ENCODE measurements at regions not wholly inside any gene's neighbourhood (a gene's known extent, or its start where the extent isn't known, plus 50 kb on each side); places are given as distances from the start of the nearest gene placed in this dataset.
"Not testable (repeated sequence)": the region's sequence is repeated elsewhere in the genome, so short reads cannot be mapped to it uniquely, and the experiment has no call there.

DNA sequence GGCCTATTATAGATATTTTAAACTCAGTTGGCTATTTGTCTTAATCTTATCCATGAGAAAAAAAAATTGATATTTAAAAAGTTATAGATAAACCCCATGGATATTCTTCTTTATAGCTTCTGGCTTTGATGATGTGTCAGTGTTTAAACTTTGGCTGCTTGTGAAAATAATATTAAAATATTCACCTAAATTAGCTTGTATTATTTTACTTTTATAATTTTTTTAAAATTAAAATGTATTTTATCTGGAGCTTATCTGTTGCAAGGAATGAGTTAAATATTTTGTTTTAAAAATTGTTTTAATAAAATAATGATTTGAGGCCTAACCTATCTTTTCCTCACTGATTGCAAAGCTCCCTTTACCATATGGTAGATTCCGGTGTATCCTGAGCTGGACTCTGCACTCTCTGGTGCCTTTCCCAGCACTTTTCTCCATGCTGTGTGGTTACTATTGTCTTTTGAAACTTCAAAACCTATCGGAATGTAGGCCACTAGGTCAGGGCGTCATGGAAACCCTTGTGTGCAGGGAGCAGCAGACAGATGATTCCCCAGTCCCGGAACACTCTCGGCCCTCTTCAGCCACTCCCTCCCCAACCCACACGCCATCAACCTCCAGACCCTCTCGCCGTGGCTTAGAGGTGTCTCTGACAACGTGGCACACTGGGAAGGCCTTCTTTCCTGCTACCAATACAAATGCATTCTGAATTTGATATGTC lies 252.3 kb upstream of the ATP10A start:
- Histone ChIP-seq H3K9me3 (no peaks in the 10 kb centered on the region), H3K4me3 (no peak overlapping the region), H3K27ac (no peak overlapping the region), H3K4me1 (no peaks in the 10 kb centered on the region), H3K36me3 (no peaks in the 10 kb centered on the region), H3K27me3 (no peaks in the 10 kb centered on the region)
- no peak for ATAC-seq
- no peak for TF ChIP-seq POLR2A (IDR thresholded peaks at IDR 0.05)
- TF ChIP-seq, protein P1, sequence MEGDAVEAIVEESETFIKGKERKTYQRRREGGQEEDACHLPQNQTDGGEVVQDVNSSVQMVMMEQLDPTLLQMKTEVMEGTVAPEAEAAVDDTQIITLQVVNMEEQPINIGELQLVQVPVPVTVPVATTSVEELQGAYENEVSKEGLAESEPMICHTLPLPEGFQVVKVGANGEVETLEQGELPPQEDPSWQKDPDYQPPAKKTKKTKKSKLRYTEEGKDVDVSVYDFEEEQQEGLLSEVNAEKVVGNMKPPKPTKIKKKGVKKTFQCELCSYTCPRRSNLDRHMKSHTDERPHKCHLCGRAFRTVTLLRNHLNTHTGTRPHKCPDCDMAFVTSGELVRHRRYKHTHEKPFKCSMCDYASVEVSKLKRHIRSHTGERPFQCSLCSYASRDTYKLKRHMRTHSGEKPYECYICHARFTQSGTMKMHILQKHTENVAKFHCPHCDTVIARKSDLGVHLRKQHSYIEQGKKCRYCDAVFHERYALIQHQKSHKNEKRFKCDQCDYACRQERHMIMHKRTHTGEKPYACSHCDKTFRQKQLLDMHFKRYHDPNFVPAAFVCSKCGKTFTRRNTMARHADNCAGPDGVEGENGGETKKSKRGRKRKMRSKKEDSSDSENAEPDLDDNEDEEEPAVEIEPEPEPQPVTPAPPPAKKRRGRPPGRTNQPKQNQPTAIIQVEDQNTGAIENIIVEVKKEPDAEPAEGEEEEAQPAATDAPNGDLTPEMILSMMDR (IDR thresholded peaks at IDR 0.05): no peak
- intact Hi-C loops (cut with DNase I): no loop called here
- DNase-seq: no peak
- WGBS (ENCODE audit: insufficient coverage, low coverage, low lambda C conversion rate, missing lambda C conversion rate): 45% methylated on average over 8 of the region's 9 CpGs

DNA sequence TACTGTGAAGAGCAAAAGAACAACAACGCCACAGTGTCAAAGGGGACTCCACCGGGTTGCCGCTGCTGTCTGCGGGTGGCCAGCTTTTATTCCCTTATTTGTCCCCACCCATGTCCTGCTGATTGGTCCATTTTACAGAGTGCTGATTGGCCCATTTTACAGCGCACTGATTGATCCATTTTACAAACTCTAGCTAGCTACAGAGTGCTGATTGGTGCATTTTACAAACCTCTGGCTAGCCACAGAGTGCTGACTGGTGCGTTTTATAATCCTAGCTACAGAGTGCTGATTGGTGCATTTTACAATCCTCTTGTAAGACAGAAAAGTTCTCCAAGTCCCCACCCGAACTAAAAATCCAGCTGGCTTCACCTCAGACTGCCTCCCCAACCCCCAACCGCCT lies 251.0 kb upstream of the ATP10A start:
- H3K9me3 ChIP-seq; intact Hi-C loops (cut with DNase I); ATAC-seq; DNase-seq; H3K27me3 ChIP-seq; H3K27ac ChIP-seq; H3K36me3 ChIP-seq; H3K4me1 ChIP-seq; H3K4me3 ChIP-seq: not testable (repeated sequence)
- WGBS (ENCODE audit: insufficient coverage, low coverage, low lambda C conversion rate, missing lambda C conversion rate): 56% methylated on average over 8 of the region's 8 CpGs

DNA sequence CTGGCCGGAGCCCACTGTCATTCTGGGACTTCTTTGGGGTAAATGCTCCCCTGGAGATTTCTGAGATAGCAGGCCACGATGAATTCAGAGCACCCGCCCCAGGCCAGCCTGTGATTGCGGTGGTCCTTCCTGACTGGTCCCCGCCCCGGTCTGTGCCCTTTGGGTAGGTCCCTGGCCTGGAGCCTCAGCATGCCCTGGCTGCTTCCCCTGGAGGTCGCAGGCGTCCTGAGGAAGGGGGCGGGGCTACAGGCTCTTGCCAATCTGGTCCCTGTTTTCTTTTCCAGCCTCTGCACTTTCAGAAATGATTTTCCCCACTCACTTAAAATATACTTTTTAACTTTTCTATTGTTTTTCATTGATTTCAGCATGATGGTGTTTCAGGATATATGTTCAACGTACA lies 250.2 kb upstream of the ATP10A start:
- 48% methylated on average over 2 of the region's 10 CpGs for WGBS (ENCODE audit: insufficient coverage, low coverage, low lambda C conversion rate, missing lambda C conversion rate)
- H3K36me3 ChIP-seq: no peaks in the 10 kb centered on the region
- DNase-seq (no peak), ATAC-seq (no peak)
- H3K4me3 ChIP-seq: no peak overlapping the region
- no peak for TF ChIP-seq POLR2A (IDR thresholded peaks at IDR 0.05)
- TF ChIP-seq, protein P1 (IDR thresholded peaks at IDR 0.05): no peak
- H3K27me3 ChIP-seq: no peaks in the 10 kb centered on the region
- intact Hi-C loops (cut with DNase I): no loop called here
- no peaks in the 10 kb centered on the region for H3K4me1 ChIP-seq
- no peaks in the 10 kb centered on the region for H3K9me3 ChIP-seq
- H3K27ac ChIP-seq: no peak overlapping the region

DNA sequence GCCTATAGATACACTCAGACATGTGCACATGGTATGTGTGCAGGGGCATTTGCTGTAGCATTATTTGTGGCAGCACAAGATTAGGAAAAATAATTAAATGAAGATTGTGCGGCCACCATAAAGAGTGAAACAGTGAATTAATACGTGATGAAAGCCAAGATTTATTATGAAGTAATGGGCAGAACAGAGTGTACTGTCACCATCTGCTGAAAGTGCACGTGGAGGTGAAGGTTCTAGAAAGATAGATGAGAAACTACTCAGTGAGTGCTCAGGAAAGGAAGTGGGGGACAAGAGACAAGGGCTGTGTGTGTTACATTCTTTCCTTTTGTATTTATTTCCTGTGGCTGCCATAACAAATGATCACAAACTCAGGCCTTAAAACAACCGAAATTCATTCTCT lies 246.1 kb upstream of the ATP10A start:
- ATAC-seq: no peak
- Histone ChIP-seq H3K4me1 (no peaks in the 10 kb centered on the region), H3K27ac (no peak overlapping the region), H3K4me3 (no peak overlapping the region), H3K36me3 (no peaks in the 10 kb centered on the region), H3K27me3 (no peaks in the 10 kb centered on the region), H3K9me3 (no peaks in the 10 kb centered on the region)
- 43% methylated on average over 4 of the region's 4 CpGs for WGBS (ENCODE audit: insufficient coverage, low coverage, low lambda C conversion rate, missing lambda C conversion rate)
- intact Hi-C loops (cut with DNase I): no loop called here
- DNase-seq: no peak
- TF ChIP-seq, protein P1 (IDR thresholded peaks at IDR 0.05): no peak
- TF ChIP-seq POLR2A (IDR thresholded peaks at IDR 0.05): no peak

DNA sequence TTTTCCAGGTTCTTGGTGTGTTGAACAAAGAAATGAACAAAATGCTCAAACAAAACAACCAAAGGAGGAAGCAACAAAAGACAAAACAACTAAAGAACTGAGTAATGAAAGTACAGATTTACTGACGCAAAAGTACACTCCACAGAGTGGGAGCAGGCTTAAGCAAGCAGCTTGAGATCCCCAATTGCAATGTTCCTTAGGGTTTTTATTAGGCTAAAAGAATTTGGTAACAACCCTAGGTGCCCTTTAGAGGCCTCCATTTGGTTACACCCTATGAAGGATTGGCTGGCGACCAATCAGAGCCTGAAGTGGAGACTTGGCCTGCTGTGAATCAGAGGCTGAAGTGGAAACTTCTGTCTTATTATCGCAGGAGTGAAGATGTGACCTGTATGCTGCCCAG lies 243.4 kb upstream of the ATP10A start:
- WGBS (ENCODE audit: insufficient coverage, low coverage, low lambda C conversion rate, missing lambda C conversion rate): 44% methylated on average over 2 of the region's 3 CpGs

More for the DNA sequence above, 243.4 kb upstream of the ATP10A start:
- no peaks in the 10 kb centered on the region for H3K27me3 ChIP-seq
- no peaks in the 10 kb centered on the region for H3K36me3 ChIP-seq
- DNase-seq (no peak), ATAC-seq (no peak)
- H3K4me1 ChIP-seq: no peaks in the 10 kb centered on the region
- no peak overlapping the region for H3K4me3 ChIP-seq
- TF ChIP-seq, protein P1 (IDR thresholded peaks at IDR 0.05): no peak
- TF ChIP-seq POLR2A (IDR thresholded peaks at IDR 0.05): no peak
- H3K9me3 ChIP-seq: no peaks in the 10 kb centered on the region
- intact Hi-C loops (cut with DNase I): no loop called here
- H3K27ac ChIP-seq: no peak overlapping the region
